RKO (cell line): ENCODE measurements at regions not wholly inside any gene's neighbourhood (a gene's known extent, or its start where the extent isn't known, plus 50 kb on each side); places are given as distances from the start of the nearest gene placed in this dataset.

ENCODE experiments used
- DNase-seq: peaks from one replicate; pipeline ENCODE4 v3.0.0-alpha.2; 2016; ENCODE audit warnings: low spot score

DNA sequence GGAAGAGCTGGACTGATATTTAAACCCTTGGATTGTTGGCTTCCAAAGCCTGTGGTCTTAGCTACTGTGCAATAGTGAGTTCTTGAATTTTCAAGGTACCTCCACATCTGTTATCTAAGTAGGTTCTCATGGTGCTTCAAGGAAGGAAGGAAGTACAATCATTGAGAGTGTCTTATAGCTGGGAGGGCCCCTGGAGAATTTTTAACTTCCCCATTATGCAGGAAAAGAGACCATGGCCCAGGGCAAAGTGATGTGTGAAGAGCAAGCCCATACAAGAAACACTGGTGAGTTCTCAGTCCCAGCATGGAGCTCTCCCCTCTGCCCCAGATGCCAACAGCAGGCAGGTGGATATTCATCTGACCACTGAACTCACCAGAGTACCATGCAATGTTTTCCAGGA, 169.0 kb upstream of the IRX6 start:
- DNase-seq, result no peak

GRCh38 chr16:55155815-55156214, 168.2 kb upstream of the IRX6 start:
- no peak for DNase-seq

GRCh38 chr16:55169780-55170179, 154.2 kb upstream of the IRX6 start:
- DNase-seq, result no peak

DNA sequence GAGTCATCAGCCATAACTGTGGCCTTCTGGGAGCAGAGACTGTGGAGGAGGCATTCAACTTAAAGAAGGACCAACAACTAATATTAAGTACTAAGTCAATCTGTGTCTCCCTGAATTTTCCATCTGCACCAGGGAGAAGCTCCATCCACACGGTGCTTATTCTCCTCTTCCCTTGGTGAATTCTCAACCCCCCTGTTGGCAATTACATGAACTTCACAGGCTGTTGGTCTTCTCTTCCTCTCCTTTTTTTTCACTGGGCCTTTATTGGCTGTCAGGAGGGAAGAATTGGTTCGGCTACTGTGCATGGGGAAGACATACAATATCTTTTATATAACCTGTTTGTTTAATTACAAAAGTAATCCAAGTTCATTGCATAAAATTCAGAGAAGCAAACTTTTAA, 152.8 kb upstream of the IRX6 start:
- DNase-seq, result no peak

GRCh38 chr16:55175389-55175788, 148.6 kb upstream of the IRX6 start:
- no peak for DNase-seq

GRCh38 chr16:55176901-55177300, 147.1 kb upstream of the IRX6 start:
- no peak for DNase-seq

DNA sequence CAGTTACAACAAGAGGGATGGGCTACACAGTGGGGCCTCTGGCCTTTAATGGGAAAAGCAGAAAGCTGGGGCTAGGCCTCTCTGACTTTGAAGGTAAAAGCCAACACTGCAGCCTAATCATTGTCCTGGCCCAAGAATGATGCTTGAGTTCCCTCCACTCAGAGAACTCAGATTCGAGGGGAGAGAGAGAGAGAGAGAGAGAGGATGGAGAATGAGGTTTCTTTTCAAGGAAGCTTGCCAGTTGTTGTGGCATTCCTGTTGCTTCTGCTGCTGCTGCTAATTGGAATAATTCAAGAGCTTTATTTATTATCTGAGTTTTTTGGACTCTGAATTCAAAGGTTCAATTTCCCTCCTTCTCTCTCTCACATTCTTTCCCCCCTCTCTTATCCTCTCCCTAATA, 144.6 kb upstream of the IRX6 start:
- DNase-seq, result no peak

GRCh38 chr16:55179852-55180585, 144.0 kb upstream of the IRX6 start:
- no peak for DNase-seq

DNA sequence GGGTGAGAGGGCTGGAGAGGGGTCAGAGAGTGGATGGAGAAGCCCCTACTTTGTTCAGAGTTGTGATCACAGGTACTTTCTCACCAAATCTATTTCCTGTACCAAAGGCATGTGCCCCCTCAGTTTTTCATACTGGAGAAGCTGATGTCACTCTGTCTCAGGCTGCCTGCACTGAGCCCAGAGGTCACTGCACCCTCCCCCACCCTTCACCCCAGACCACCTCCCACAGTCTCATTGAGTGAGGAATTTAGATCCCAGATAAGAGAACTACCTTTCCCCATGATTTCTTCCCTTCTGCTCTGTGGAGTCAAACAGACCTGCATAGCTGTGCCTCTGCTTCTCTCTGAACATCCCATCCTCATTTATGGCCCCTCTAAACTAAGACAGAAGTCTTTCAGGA, 140.0 kb upstream of the IRX6 start:
- DNase-seq, result no peak

DNA sequence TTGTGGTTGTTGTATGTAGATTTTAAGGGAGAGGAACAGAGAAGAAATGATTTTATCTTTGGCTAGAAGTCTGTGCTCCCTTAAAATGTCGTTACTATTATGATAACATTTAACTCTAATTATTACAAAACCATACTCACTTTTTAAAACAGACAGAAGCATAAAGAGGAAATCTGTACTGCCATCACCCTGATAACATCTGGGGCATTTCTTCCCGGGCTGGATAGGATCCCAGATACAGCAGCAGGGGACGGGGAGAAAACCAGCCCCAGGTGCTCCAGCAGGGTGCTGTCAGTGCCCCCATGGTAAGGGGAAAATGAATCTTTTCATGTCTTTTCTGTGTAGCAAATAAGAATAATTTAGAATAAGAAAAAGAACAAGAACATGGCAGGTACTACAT, 139.4 kb upstream of the IRX6 start:
- no peak for DNase-seq

DNA sequence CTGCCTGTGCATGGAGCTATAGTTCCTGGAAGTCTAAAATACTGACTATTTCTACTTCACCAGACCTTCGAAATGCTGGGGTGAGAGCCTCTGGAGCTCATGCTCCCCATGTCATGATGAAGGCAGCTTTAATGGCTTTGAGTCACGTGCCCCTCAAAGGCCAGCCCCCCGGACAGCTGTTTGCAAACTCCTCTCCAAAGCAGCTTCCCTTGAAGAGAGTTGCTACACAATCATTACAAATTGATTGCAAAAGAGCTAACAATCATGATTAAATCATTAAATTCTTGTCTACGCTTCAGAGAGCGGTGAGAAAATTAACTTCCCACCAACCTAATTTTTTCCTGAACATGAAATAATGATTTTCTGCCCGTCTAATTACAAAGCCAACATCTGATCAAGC, 134.8 kb upstream of the IRX6 start:
- DNase-seq, result no peak

DNA sequence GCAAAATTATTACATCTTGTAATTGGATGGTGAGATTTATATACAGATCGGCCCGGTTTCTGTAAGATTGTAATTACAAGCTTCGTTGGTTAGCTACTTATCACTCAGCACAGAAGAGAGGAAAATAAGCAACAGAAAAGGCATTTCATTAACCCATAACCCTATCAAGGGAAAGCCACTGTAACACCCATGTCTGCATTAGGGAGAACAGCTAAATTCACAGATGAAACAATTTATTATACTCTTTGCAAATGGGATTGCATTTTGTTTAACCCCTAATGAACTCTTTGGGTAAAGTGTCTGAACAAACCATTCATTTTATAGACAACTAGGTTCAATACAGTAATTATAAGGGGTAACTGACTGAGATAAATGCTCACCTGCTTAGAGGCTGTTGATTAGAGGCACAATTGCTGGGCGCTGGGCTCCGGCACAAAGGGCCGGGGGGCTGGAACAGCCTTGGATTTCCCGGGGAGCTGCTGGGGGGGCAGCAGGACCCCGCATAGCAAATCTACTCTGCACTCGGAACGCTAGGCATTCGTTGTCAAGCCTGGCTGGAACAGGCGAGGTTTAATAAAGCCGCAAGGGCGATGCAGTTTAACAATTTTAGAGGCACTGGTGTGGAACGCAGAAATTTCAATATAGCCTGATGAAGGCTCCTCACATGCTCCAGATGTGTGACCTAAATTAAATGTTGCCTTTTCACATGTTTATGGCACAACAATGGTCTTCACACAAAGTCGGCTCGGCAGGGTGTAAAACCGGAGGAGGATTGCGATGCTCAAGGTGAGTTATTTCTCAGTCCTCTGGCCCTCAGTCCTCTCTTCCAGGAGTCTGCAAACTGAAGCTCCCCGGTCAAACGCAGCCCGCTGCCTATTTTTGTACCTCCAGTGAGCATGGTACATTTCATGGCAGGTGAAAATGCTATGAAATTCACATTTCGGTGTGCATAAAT, 134.0 kb upstream of the IRX6 start:
- DNase-seq, result no peak

DNA sequence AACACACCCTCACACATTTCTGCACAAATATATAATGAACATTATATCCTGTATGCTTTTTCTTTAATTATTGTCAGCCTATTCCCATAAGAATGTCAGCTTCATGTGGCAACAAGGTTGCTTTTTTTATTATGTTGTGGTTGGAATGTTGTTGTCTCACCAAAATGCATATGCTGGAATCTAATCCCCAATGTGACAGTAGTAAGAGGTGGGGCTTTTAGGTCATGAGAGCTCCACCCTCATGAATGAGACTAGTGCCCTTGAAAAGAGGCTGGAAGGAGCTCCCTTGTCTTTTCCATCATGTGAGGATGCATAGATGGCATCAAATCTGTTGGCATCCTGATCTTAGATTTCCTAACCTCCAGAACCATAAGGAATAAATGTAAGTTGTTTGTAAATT, 131.3 kb upstream of the IRX6 start:
- DNase-seq, result no peak

DNA sequence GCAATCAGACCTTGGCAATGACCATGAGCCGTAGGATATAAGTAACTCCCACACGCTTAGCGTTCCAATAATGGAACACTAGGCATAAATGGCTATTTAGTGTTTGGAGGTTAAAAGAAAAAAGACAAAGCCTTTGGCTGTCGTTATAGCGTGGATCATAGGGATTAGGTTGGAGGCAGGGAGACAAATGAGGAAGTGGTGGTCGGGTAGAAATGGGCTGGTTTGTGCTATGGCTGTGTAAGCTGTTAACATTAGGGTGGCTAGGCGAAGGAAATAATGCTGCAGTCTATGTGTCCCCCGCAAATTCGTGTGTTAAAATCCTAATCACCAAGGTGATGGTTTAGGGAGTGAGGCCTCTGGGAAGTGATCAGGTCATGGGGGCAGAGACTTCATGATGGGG, 120.4 kb upstream of the IRX6 start:
- no peak for DNase-seq

- no peak for DNase-seq
Measured at GRCh38 chr16:55204069-55204468, 119.9 kb upstream of the IRX6 start.

- DNase-seq, result no peak
Measured at GRCh38 chr16:55204923-55205322, 119.1 kb upstream of the IRX6 start.

- no peak for DNase-seq
Measured at GRCh38 chr16:55207693-55208428, 116.1 kb upstream of the IRX6 start.

GRCh38 chr16:55209626-55210025, 114.4 kb upstream of the IRX6 start:
- DNase-seq, result no peak

DNA sequence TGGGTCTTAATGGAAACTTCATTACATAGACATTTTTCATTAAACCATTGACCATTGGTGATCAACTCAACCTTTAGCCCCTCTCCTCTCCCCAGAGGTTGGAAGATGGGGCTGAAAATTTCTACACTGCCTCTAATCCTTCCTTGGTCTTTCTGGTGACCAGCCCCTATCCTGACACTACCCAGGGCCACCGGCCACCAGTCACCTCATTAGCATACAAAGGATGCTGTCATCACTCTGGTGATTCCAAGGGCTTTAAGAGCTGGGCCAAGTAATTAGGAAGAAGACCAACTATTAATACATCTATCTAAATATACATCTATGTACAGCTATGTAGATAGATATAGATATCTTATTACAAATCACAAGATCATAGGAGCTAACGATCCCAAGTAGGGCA, 111.2 kb upstream of the IRX6 start:
- DNase-seq, result no peak

GRCh38 chr16:55214412-55214811, 109.6 kb upstream of the IRX6 start:
- no peak for DNase-seq

GRCh38 chr16:55214974-55215494, 109.0 kb upstream of the IRX6 start:
- DNase-seq, result no peak

DNA sequence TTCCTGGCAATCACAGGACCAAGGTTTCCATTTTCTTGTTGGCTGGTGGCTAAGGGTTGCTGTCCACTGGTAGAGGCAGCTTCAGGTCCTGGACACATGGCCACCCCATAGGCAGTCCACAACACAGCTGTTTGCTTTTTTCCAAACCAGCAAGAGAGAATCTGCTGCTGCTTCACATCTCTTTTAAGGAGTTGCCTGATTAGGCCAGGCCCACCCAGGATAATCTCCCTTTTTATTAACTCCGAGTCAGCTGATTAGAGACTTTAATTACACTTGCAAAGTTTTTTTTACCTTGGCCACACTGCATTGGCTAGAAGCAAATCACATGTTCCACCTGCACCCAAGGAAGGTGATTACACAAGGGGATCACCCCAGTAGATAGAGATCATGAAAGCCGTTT, 106.6 kb upstream of the IRX6 start:
- DNase-seq, result no peak

DNA sequence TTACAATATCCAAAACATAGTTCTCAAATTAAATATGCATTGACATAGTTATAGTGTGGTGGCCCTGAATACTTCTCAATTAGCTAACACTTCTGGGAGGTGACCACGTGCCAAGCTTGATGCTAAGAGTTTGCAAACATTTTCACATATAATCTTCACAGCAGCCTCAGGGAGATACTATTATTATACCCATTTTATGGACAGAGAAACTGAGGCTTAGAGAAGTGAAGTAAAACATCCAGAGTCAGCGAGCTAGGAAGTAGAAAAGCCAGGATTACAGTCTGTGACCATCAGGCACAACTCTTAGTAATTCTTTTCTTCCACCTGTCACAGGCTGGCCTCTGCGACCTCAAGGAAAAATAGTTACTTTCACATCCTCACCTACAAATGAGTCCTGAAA, 102.2 kb upstream of the IRX6 start:
- no peak for DNase-seq
